Posterior cingulate gyrus (tissue), 11 donors: ENCODE measurements at regions not wholly inside any gene's neighbourhood (a gene's known extent, or its start where the extent isn't known, plus 50 kb on each side); places are given as distances from the start of the nearest gene placed in this dataset.
"Not testable (repeated sequence)": the region's sequence is repeated elsewhere in the genome, so short reads cannot be mapped to it uniquely, and the experiment has no call there.

Experiments used
- DNase-seq, 10 donors: peaks; one replicate each; pipeline versions ENCODE4 v3.0.0 to v3.0.0-alpha.2; 2020 to 2021; ENCODE audit warnings: mixed read lengths in 3 of 10
- intact Hi-C: fragments of 100-400 bp; cut with DNase I; formaldehyde crosslinking; loops from one replicate; pipeline ENCODE4 v1.15.1; 2023

DNA sequence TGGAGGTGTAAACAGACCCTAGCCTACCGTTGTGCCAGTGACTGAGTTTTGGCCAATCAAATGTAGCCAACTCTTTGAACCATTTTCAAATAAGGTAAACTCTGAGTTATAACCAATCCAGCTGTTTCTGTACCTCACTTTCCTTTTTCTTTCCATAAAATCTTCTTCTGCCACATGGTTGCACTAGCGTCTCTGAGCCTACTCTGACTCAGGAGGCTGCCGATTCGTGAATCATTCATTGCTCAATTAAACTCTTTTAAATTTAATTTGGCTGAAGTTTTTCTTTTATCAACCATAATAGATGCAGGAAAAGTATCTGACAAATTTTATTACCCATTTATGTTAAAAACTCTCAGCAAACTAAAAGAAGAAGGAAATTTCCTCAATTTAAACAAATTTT is 111.5 kb upstream of the LYPLAL1 start:
- DNase-seq = no peak
- intact Hi-C loops = no loop called here

DNA sequence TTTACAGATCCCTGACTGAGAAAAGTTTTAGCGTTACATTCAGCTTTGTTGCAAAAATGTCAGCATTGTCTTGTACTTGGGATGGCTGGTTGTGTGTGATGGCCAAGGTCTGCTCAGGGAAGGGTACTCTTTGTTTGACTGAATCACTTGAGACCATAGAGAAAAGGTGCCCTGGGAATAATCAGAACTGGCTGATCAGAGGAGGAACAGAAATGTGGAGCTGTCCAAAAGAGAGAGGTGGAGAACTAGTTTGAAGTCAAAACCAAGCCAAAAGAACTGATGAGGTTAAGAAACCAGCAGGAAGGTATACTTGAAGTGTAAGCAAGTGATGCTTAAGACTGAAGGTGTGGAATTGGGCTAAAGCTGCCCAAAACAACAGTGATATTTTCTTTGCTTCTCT is 107.6 kb upstream of the LYPLAL1 start:
- intact Hi-C loops = no loop called here
- DNase-seq = no peak

DNA sequence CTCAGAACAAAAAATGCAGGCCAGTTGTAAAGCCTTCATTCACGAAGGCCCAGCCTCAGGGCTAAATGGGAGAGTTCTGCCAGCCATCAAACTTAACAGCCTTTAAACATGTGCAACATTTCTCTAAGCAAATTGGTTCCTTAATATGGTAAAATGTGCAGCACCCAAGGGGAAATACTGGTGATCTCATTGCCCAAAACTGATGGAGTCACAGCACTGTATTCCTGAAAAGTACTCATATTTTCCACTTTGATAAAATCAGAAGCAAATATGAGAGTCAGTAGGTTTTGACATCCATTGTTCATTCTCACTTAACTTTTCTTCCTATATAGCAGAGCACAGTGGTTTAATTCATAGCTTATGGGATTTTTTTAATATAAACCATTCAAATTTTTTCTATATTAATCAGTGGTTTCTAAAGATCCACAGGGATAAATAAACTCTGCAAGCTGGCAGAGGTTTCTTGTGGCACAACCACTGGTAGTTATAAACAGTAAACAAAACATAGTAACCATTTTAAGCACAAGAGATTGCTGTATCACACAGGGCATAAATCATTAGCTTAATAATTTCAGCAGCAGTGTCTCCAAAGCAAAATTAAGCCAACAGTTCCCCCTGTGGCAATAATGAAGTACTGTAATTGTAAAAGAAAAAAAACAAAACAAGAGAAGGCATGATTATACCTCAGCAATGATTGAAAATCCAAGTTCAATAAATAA is 106.9 kb upstream of the LYPLAL1 start:
- no peak for DNase-seq
- intact Hi-C loops = no loop called here

DNA sequence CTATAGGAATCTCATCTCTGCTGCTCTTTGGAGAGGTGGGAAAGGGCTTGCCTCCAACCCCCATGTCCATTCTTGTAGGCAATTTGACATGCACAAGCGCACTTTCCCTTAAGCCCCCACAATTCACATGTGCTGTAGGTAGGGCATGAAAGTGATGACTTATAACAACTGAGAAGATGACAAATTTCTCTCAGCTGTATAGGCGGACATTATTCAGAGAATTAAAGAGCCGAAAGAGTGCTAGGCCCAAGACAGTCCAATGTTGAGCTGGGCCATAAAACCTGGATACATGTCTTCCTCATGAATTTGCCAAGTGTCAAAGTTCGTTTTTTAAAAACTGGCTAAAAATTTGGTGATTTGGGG is 106.3 kb upstream of the LYPLAL1 start:
- no peak for DNase-seq
- intact Hi-C loops = no loop called here

DNA sequence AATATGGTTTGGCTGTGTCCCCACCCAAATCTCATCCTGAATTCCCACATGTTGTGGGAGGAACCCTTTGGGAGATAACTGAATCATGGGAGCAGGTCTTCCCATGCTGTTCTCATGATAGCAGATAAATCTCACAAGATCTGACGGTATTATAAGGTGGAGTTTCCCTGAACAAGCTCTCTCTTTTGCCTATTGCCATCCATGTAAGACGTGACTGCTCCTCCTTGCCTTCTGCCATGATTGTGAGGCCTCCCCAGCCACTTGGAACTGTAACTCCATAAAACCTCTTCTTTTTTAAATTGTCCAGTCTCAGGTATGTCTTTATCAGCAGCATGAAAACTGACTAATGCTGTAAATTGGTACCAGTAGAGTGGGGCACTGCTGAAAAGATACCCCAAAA is 103.3 kb upstream of the LYPLAL1 start:
- DNase-seq, intact Hi-C loops: not testable (repeated sequence)

DNA sequence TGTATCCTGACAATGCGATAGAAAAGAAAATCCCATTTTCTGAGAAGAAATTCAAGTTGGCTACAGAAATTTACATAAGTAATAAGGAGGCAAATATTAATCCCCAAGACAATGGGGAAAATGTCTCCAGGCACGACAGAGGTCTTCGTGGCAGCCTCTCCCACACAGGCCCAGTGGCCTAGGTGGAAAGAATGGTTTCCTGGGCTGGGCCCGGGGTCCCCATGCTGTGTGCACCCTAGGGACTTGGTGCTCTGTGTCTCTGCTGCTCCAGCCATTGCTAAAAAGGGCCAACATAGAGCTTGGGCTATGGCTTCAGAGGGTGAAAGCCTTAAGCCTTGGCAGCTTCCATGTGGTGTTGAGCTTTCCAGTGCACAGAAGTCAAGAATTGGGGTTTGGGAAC is 102.5 kb upstream of the LYPLAL1 start:
- intact Hi-C loops = no loop called here
- peak in 2 of 10 donors; percentile 49 to 70 for DNase-seq

DNA sequence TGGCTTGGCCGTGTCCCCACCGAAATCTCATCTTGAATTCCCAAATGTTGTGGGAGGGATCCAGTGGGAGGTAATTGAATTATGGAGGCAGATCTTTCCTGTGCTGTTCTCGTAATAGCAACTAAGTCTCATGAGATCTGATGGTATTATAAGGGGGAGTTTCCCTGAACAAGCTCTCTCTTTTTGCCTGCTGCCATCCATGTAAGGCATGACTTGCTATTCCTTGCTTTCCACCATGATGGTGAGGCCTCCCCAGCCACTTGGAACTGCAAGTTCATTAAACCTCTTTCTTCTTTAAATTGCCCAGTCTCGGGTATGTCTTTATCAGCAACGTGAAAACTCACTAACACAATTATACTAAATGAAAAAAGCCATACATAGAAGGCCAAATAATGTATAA is 101.3 kb upstream of the LYPLAL1 start:
- intact Hi-C loops = no loop called here
- no peak for DNase-seq

DNA sequence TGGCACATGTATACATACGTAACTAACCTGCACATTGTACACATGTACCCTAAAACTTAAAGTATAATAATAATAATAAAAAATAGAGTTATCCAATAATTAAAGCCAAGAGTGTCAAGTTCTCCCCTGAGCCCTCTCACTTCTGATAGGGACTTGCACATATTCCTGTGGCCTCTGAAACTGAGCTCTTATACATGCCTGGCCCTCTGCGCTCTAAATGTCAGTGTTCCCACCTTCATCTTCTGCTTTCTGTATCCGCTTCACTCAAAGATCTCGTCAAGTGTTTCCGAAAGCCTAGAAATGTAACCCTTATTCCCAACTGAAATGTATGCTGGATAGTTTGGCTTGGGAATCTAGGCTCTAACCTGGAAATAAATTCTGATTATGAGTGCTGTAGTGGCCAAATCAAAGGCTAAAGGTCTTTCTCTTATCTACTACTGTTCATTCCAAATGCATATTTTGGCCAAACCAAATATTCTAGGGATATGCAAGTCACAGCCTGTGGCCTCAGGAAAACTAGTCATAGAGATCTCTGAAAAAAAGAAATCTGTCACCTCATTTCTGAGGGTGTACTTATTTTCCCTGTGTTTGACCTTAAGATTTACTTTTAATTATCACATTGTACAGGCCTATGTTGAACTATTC is 99.5 kb upstream of the LYPLAL1 start:
- intact Hi-C loops = no loop called here

DNA sequence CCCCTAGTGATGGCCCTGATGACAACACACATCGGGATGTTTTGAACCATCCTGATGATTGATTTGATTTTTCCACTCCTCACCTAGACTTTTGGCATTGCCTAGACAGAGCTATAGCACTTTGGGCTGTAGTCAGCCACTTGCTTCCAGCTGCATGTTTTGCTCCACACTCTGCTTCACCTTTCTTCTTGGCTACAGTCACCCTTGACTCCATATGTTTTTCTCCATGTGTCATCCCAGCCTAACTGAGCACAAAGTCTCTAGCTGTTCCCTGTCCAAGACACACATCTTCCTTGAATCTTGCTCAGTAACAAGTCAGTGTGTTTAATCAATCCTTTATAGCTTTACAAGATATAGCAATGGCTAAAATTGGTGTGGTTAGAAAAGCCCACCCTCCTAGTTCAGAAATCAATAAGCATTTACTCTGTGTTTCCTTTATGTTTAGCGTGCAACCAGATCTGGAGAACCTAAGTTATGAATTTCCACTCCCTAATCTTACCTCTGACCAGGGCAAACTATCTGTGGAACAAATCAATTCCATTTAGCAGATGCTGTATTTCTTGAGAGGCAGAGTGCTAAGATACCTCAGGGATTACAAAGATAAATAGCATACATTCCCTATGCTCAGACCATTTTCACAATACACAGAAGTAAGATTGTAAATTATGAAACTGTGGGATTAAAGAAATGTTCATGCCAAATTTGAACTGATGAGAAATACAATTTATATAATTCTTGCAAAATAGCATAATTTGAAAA is 98.4 kb upstream of the LYPLAL1 start:
- DNase-seq = no peak
- intact Hi-C loops = no loop called here

More for the DNA sequence above, 99.5 kb upstream of the LYPLAL1 start:
- no peak for DNase-seq

DNA sequence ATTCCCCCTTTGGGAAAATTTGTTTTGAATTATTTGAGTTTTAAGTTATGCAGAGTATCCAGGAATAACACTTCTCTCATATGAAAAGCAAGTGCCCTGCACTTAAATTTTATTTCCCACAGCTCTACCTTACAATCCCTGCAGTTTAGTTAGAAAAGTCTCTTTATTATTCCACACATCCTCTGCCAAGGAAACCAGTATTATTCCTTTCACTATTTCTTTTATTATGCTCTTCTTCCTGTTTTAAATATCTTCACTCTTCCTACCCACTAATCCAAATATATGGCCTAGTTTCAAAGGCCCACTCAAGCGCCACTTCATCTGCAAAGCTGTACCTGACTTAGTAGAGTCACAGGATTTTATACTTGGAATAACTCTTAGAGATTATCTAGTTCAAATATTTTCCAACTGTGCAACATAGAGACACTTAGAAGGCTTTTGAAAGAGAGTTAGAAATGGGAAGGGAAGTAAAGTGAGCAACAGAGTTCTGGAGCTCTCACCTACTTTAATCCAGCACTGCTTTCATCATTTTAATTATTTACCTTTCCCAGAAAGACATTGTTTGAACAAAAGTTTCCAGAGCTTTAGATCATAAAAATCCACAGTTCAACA is 97.2 kb upstream of the LYPLAL1 start:
- intact Hi-C loops = no loop called here
- DNase-seq = no peak

DNA sequence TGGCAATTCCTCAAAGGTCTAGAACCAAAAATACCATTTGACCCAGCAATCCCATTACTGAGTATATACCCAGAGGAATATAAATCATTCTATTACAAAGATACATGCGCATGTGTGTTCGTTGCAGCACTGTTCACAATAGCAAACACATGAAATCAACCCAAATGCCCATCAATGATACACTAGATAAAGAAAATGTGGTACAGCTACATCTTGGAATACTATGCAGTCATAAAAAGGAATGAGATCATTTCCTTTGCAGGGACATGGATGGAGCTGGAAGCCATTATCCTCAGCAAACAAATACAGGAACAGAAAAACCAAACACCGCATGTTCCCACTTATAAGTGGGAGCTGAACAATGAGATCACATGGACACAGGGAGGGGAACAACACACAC is 95.9 kb upstream of the LYPLAL1 start:
- intact Hi-C loops = not testable (repeated sequence)

DNA sequence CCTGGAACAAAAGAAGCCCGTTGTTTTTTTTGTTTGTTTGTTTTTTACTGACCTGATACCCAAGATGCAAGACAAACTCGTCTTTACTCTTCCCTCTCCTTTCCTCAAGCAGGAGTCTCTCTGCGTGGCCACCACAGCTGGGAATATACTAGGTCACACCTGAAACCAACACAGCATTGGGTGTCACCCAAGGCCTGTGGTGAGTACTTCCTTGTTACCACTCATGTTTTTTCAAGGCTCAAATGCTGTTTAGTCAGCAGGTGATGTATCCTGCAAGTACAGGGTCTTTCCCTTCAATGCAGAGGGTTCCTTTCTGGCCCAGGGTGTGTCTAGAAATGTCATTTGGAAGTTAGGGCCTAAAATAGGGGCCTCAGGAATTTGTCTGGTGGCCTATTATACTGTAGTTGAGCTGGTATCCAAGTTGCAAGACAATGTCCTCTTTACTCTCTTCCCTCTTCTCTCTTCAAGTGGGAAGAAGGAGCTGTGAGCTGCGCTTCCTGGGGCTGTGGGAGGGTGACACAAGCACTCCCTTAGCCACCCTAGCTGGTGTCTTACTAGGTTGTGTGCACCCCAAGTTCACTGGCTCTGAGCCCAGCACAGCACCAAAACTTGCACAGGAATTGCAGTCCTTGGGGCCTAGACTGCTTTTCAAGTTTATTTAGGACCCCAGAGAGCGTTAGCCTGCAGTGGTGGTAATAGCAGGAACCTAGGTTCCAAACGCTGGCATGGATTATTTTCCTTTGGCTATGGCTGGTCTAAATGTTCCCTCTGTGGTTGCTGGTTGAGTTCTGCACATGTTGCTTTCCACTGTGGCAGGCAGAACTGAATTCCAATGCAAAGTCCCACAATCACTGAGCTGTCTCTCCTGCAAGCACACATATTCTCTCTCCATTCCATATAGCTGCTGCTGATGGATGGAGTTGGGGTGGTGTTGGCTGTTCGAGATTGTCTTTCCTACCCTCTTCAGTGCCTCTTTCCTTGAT is 91.4 kb upstream of the LYPLAL1 start:
- no peak for DNase-seq
- intact Hi-C loops = no loop called here

More for the DNA sequence above, 95.9 kb upstream of the LYPLAL1 start:
- not testable (repeated sequence) for DNase-seq

DNA sequence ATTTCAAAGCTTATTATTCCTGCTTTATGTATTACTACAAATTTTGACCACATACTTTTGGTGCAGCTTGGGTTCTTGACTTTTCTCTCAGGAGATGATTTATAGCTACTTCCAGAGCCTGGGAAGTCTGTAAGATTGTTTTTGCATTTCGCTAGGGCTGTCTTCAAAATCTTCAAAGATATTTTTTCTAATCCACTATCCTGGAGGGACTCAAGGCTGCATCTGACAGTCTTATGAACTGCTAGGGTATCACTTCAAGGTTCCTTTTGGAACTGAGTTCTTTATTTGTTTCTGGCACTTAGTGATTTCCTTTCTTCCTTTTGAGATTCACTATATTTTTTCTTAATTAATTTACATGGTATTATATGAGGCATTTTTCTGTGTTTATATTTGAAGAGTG is 90.0 kb upstream of the LYPLAL1 start:
- intact Hi-C loops = no loop called here
- no peak for DNase-seq

DNA sequence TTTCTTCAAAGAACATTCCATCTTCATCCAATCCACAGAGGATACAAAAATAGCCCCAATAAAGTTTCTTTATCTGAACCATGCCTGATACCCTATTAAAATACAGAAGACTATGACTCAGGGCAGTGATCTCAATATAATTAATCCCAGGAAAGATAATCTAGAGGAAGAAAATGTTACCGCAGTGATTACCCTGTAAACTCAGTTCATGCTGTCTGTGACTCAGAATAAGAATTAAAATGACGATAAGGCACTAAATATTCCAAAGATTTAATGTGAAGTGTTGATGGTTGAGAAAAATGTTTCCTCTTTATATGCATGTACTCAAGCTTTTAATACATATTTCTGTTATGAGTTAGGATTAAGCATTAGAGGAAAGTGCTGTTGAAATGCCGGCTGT is 88.6 kb upstream of the LYPLAL1 start:
- DNase-seq = no peak
- intact Hi-C loops = no loop called here

DNA sequence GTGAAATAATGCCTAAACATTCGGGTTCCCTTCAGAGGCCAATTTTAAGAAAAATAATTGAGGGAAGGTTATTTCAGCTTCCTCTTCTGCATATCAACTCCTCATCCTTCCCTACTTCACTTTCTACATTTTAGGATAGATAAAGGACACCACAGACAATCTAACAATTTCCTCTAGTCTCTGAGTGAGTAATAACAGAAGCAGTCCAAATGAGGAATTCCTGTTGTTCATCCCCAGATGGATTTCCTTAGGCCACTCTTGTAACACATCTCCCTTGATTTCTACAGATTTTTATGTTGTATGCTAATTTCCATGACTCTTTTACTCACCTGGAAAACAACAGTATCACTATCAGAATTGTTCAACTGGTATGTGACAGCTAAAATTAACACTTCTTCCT is 87.7 kb upstream of the LYPLAL1 start:
- no peak for DNase-seq
- intact Hi-C loops = no loop called here

DNA sequence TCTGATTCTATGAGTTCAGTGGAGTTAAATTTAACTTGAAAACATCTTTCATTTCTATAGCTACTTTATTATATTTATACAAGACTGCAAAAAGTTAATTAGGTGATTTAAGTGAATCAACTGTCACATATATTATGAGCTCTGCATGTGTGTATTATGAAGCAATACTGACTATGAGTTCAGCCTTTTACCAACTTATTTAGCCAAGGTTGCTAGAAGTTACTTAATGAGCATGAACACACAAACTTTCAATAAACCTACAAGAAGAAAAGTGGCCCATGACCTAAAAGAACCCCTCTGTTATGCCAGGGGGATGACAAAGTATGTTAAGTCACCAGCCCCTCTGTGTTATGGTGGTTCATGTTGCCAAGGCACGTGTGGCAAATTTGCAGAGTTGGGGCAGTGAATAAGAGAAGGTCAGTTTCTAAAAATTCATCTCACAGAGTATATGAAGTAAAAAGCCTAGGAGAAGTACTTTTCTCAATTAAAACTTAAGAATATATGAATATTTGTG is 86.7 kb upstream of the LYPLAL1 start:
- no peak for DNase-seq
- intact Hi-C loops = no loop called here

DNA sequence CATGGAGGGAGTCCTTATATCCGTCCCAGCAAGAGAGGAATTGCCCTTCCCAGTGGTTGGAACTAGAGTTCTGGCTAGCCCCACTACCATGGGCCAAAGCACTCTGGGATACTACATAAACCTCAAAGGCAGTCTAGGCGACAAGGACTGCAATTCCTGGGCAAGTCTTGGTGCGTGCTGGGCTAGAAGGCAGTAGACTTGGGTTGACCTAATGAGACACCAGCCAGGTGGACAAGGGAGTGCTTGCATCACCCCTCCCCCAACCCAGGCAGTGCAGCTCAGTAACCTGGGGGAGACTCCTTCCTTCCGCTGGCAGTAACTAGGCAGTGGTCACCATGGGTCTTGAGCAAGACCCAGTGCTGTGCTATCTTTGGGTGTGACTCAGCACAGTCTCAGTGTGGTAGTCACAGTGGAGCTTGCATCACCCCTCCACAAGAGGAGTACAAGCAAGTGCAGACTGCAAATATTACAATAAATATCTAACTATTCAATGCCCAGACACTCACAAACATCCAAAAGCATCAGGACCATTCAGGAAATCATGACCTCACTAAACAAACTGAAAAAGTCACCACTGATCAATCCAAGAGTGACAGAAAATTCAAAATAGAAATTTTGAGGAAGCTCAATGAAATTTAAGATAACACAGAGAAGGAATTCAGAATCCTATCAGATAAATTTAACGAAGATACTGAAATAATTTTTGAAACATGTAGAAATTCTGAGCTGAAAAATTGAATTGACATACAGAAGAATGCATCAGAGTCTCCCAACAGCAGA is 84.7 kb upstream of the LYPLAL1 start:
- intact Hi-C loops = no loop called here

DNA sequence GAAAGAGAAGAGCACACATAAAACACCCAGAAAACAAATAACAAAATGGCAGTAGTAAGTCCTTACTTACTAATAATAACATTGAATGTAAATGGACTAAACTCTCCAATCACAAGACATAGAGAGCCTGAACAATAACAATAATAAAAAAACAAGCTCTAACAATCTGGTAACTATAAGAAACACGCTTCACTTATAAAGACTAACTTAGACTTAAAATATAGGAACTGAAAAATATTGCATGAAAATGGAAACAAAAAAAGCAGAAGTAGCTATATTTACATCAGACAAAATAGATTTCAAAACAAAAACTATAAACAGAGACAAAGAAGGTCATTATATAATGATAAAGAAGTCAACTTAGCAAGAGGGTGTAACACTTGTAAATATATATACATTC is 83.1 kb upstream of the LYPLAL1 start:
- DNase-seq = no peak
- intact Hi-C loops = no loop called here

More for the DNA sequence above, 84.7 kb upstream of the LYPLAL1 start:
- peak in 4 of 10 donors; percentile 14 to 83 (median 37) for DNase-seq

DNA sequence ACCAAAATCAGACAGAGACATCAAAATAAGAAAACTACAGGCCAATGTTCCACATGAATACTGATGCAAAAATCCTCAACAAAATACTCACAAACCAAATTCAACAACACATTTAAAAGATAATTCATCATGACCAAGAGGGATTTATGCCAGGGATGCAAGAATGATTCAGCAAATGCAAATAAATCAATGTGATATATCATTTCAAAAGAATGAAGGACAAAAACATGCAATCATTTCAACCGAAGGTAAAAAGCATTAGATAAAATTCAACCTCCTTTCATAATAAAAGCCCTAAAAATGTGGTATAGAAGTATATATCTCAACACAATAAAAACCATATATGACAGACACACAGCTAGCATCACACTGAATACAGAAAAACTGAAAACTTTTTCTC is 81.5 kb upstream of the LYPLAL1 start:
- no peak for DNase-seq
- intact Hi-C loops = no loop called here
